LNCaP clone FGC (cell line): ENCODE measurements at regions not wholly inside any gene's neighbourhood (a gene's known extent, or its start where the extent isn't known, plus 50 kb on each side); places are given as distances from the start of the nearest gene placed in this dataset.

Experiments used
- DNase-seq: peaks from one replicate; pipeline ENCODE4 v3.0.0-alpha.2; 2011; ENCODE audit warnings: low read depth
- H3K4me3 ChIP-seq: 2 replicates; pipeline ENCODE4 v1.5.1; 2011; ENCODE audit warnings: mild to moderate bottlenecking, low read depth, low read length, control low read depth
- CTCF ChIP-seq: IDR thresholded peaks from 2 replicates; pipeline ENCODE4 v1.5.1; 2012; ENCODE audit warnings: mild to moderate bottlenecking; ENCODE audit not compliant: control insufficient read depth, insufficient read depth; ENCODE audit errors: extremely low read depth

DNA sequence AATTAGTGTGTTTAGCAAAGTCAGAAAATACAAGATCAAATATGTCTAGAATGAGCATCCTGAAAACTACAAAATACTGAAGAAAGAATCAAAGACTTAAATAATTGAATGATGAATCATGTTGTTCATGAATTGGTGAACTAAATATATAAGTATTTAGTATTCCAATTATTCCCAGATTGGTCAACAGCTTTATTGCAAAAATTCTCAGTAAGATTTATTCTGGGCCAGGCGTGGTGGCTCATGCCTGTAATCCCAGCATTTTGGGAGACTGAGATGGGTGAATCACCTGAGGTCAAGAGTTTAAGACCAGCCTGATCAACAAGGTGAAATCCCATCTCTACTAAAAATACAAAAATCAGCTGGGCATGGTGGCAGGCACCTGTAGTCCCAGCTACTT lies 250.0 kb upstream of the NECTIN3 start:
- no peak for TF ChIP-seq CTCF
- no peak for DNase-seq
- no peak overlapping the region for H3K4me3 ChIP-seq

DNA sequence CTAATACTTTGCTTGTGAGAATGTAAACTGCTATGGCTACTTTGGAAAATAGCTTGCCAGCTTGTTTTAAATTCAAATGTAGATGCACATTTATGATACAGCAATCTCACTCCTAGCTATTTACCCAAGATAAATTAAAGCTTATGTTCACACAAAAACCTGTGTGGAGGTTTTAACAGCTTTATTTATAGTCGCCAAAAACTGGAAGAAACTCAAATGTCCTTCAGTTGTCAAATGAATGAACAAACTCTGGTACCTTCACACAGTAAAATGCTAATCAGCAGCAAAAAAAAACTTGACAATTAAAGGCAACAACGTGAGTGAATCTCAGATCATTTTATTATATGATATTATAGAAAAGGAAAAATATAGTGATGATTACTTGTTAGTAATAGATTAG lies 248.6 kb upstream of the NECTIN3 start:
- H3K4me3 ChIP-seq = no peak overlapping the region
- no peak for TF ChIP-seq CTCF
- peak; percentile 11 for DNase-seq

GRCh38 chr3:110846971-110847370 lies 224.6 kb upstream of the NECTIN3 start:
- TF ChIP-seq CTCF = no peak
- DNase-seq = no peak
- no peak overlapping the region for H3K4me3 ChIP-seq

DNA sequence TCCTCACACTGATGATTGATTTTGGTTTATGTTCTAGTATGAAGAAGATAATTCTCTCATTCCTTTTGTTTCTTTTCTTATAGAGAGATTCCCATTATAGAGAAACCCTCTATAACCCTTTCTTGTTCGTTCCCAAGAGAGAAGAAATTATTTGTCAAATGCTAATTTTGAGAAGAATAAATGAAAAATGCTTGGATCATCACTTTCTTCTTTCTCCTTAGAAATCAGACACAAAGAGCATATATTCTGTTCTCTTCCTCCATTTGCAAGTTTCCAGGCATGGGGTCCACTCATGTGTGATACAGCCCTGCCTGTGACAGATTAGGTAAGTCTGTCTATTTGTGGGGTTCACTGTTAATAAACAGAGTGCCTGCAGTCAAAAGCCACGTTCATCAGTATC lies 222.6 kb upstream of the NECTIN3 start:
- no peak for DNase-seq
- H3K4me3 ChIP-seq = no peak overlapping the region
- TF ChIP-seq CTCF = no peak

DNA sequence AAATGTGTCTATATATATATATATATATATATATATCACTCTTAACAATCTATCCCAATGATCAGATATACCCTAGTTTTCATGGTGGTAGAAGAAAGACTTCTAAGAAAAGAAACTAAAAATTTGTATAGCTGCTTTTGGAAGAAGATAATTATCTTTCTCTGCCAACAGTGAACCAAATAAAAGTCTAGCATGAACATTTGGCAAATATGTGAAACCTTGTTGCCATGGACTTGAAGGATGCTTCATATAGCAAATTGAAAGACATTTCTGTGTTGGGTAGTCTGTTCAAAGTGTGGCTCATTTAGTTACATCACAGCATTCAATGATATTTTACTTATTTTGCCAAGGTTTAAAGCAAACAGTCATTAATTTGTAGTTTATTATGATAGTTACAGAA lies 219.9 kb upstream of the NECTIN3 start:
- no peak for DNase-seq
- no peak overlapping the region for H3K4me3 ChIP-seq
- TF ChIP-seq CTCF = no peak

DNA sequence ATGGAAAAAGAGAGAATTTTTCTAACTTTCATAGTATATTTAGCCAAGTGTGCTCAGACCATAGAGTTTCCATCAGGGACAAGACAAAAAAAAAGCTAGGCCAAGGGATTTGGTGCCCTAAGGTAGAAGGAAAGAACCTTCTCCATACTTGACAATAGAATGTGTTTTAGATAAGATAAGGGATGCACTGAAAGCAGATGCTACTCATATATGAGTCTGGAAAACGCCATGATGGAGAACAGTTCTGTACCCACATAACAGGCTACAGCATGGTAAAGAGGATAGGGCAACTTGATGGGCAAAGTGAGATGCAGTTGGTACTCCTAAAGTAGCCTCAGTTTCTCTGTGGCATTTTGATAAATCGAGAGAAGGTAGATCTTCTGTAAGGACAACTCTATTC lies 216.4 kb upstream of the NECTIN3 start:
- TF ChIP-seq CTCF = no peak
- no peak overlapping the region for H3K4me3 ChIP-seq

GRCh38 chr3:110856916-110857315 lies 214.7 kb upstream of the NECTIN3 start:
- H3K4me3 ChIP-seq = no peak overlapping the region
- TF ChIP-seq CTCF = no peak
- DNase-seq = no peak

More for the DNA sequence above, 216.4 kb upstream of the NECTIN3 start:
- no peak for DNase-seq
